Omental fat pad (tissue), 3 donors: ENCODE measurements at regions not wholly inside any gene's neighbourhood (a gene's known extent, or its start where the extent isn't known, plus 50 kb on each side); places are given as distances from the start of the nearest gene placed in this dataset.
A peak's percentile ranks its signal among the peaks of the same experiment; 100 is the strongest.

Source experiments
- ATAC-seq: fragments of 150-250 bp; one replicate; pipeline ENCODE4 v1.9.1; 2016; ENCODE audit warnings: mild to moderate bottlenecking, moderate library complexity; ENCODE audit not compliant: low FRiP score
- DNase-seq: peaks from one replicate; pipeline ENCODE4 v3.0.0-alpha.2; 2019; ENCODE audit warnings: low spot score
- CTCF ChIP-seq, 3 donors: fragments of 450-650 bp; IDR thresholded peaks; one replicate each; pipeline ENCODE4 v1.5.1; 2016 to 2017; ENCODE audit warnings: antibody characterized with exemption in 3 of 3, mild to moderate bottlenecking in 3 of 3, moderate library complexity in 2 of 3

GRCh38 chr11:119842731-119843130 lies 113.7 kb upstream of the NECTIN1 start:
- ATAC-seq (no peak), DNase-seq (no peak)
- no peak for TF ChIP-seq CTCF (IDR thresholded peaks at IDR 0.05)

GRCh38 chr11:119839476-119840133 lies 110.6 kb upstream of the NECTIN1 start:
- ATAC-seq (no peak), DNase-seq (no peak)
- TF ChIP-seq CTCF (IDR thresholded peaks at IDR 0.05): no peak

- TF ChIP-seq CTCF (IDR thresholded peaks at IDR 0.05): no peak
- no peak for DNase-seq
- no peak for ATAC-seq
These were observed 106.8 kb upstream of the NECTIN1 start for GRCh38 chr11:119835753-119836152.

GRCh38 chr11:119832202-119832935 lies 103.4 kb upstream of the NECTIN1 start:
- ATAC-seq (peak; percentile 42), DNase-seq (no peak)
- no peak for TF ChIP-seq CTCF (IDR thresholded peaks at IDR 0.05)

GRCh38 chr11:119831011-119831410 lies 102.0 kb upstream of the NECTIN1 start:
- no peak for TF ChIP-seq CTCF (IDR thresholded peaks at IDR 0.05)
- DNase-seq: no peak
- no peak for ATAC-seq

- no peak for ATAC-seq
- no peak for DNase-seq
- no peak for TF ChIP-seq CTCF (IDR thresholded peaks at IDR 0.05)
These were observed 101.4 kb upstream of the NECTIN1 start for GRCh38 chr11:119830400-119830799.

GRCh38 chr11:119829402-119829801 lies 100.4 kb upstream of the NECTIN1 start:
- DNase-seq: no peak
- TF ChIP-seq CTCF (IDR thresholded peaks at IDR 0.05): no peak
- no peak for ATAC-seq
